ENCODE measurements at regions not wholly inside any gene's neighbourhood (a gene's known extent, or its start where the extent isn't known, plus 50 kb on each side); places are given as distances from the start of the nearest gene placed in this dataset.

GRCh38 chr14:94707494-94707893 is 62.4 kb downstream of the GSC start:
- H3K9me3 ChIP-seq (ENCODE audit: low read depth), result no peaks in the 10 kb centered on the region
- no peaks in the 10 kb centered on the region for H3K4me1 ChIP-seq (ENCODE audit: insufficient read depth)
- WGBS (ENCODE audit: low lambda C conversion rate, missing lambda C conversion rate), result 45% methylated on average over 4 of the region's 4 CpGs
- H3K79me2 ChIP-seq, result no peaks in the 10 kb centered on the region
- no peak overlapping the region for H3K4me2 ChIP-seq
- no peaks in the 10 kb centered on the region for H3K9me2 ChIP-seq (replicated peaks; ENCODE audit: insufficient read depth)
- no peak for TF ChIP-seq CTCF (IDR thresholded peaks at IDR 0.05; ENCODE audit: poor library complexity)
- no peak for TF ChIP-seq EZH2 (IDR thresholded peaks at IDR 0.05; ENCODE audit: borderline replicate concordance)
- no peak for TF ChIP-seq EZH2phosphoT487 (IDR thresholded peaks at IDR 0.05; ENCODE audit: low read depth, severe bottlenecking, unreplicated experiment)
- no peak overlapping the region for H2AFZ ChIP-seq
- no peaks in the 10 kb centered on the region for H3K27me3 ChIP-seq
- H3K4me3 ChIP-seq, result no peak overlapping the region
- no peaks in the 10 kb centered on the region for H4K20me1 ChIP-seq (ENCODE audit: insufficient read depth, poor library complexity, severe bottlenecking)
- no peaks in the 10 kb centered on the region for H3K36me3 ChIP-seq (replicated peaks; ENCODE audit: insufficient read depth, low read depth)
- DNase-seq (ENCODE audit: low spot score), result no peak
- H3K27ac ChIP-seq, result no peak overlapping the region

GRCh38 chr14:94706133-94706532 is 63.8 kb downstream of the GSC start:
- WGBS (ENCODE audit: low lambda C conversion rate, missing lambda C conversion rate), result 81% methylated on average over 6 of the region's 6 CpGs
- TF ChIP-seq EZH2 (IDR thresholded peaks at IDR 0.05; ENCODE audit: borderline replicate concordance), result no peak
- TF ChIP-seq CTCF (IDR thresholded peaks at IDR 0.05; ENCODE audit: poor library complexity), result no peak

GRCh38 chr14:94702629-94703028 is 67.3 kb downstream of the GSC start:
- no peaks in the 10 kb centered on the region for H3K36me3 ChIP-seq (replicated peaks; ENCODE audit: insufficient read depth, low read depth)
- H2AFZ ChIP-seq, result no peak overlapping the region
- H3K79me2 ChIP-seq, result no peaks in the 10 kb centered on the region
- H3K9me3 ChIP-seq (ENCODE audit: low read depth), result no peaks in the 10 kb centered on the region
- H3K27me3 ChIP-seq, result peaks cover 14% of the 10 kb centered on the region
- no peaks in the 10 kb centered on the region for H3K9me2 ChIP-seq (replicated peaks; ENCODE audit: insufficient read depth)
- H4K20me1 ChIP-seq (ENCODE audit: insufficient read depth, poor library complexity, severe bottlenecking), result no peaks in the 10 kb centered on the region
- WGBS (ENCODE audit: low lambda C conversion rate, missing lambda C conversion rate), result 88% methylated on average over 2 of the region's 2 CpGs
- TF ChIP-seq EZH2phosphoT487 (IDR thresholded peaks at IDR 0.05; ENCODE audit: low read depth, severe bottlenecking, unreplicated experiment) (no peak), EZH2 (IDR thresholded peaks at IDR 0.05; ENCODE audit: borderline replicate concordance) (no peak), CTCF (IDR thresholded peaks at IDR 0.05; ENCODE audit: poor library complexity) (no peak)
- no peak overlapping the region for H3K4me2 ChIP-seq
- no peak for DNase-seq (ENCODE audit: low spot score)
- no peak overlapping the region for H3K4me3 ChIP-seq
- H3K27ac ChIP-seq, result no peak overlapping the region
- no peaks in the 10 kb centered on the region for H3K4me1 ChIP-seq (ENCODE audit: insufficient read depth)

More at GRCh38 chr14:94706133-94706532, 63.8 kb downstream of the GSC start:
- no peak for DNase-seq (ENCODE audit: low spot score)
- Histone ChIP-seq H3K27me3 (no peaks in the 10 kb centered on the region), H3K79me2 (no peaks in the 10 kb centered on the region), H3K27ac (no peak overlapping the region), H3K36me3 (replicated peaks; ENCODE audit: insufficient read depth, low read depth) (no peaks in the 10 kb centered on the region), H2AFZ (no peak overlapping the region), H3K4me1 (ENCODE audit: insufficient read depth) (no peaks in the 10 kb centered on the region), H3K9me3 (ENCODE audit: low read depth) (no peaks in the 10 kb centered on the region), H3K9me2 (replicated peaks; ENCODE audit: insufficient read depth) (no peaks in the 10 kb centered on the region), H3K4me2 (no peak overlapping the region), H4K20me1 (ENCODE audit: insufficient read depth, poor library complexity, severe bottlenecking) (no peaks in the 10 kb centered on the region), H3K4me3 (no peak overlapping the region)

- Histone ChIP-seq H3K36me3 (replicated peaks; ENCODE audit: insufficient read depth, low read depth) (no peaks in the 10 kb centered on the region), H2AFZ (no peak overlapping the region), H3K79me2 (no peaks in the 10 kb centered on the region), H4K20me1 (ENCODE audit: insufficient read depth, poor library complexity, severe bottlenecking) (no peaks in the 10 kb centered on the region), H3K9me2 (replicated peaks; ENCODE audit: insufficient read depth) (no peaks in the 10 kb centered on the region), H3K4me1 (ENCODE audit: insufficient read depth) (no peaks in the 10 kb centered on the region), H3K27me3 (peaks cover 14% of the 10 kb centered on the region), H3K27ac (no peak overlapping the region), H3K4me3 (no peak overlapping the region), H3K4me2 (no peak overlapping the region), H3K9me3 (ENCODE audit: low read depth) (no peaks in the 10 kb centered on the region)
- DNase-seq (ENCODE audit: low spot score), result no peak
- WGBS (ENCODE audit: low lambda C conversion rate, missing lambda C conversion rate), result 77% methylated on average over 3 of the region's 3 CpGs
- no peak for TF ChIP-seq CTCF (IDR thresholded peaks at IDR 0.05; ENCODE audit: poor library complexity)
- no peak for TF ChIP-seq EZH2 (IDR thresholded peaks at IDR 0.05; ENCODE audit: borderline replicate concordance)
- TF ChIP-seq EZH2phosphoT487 (IDR thresholded peaks at IDR 0.05; ENCODE audit: low read depth, severe bottlenecking, unreplicated experiment), result no peak
Observed at GRCh38 chr14:94701861-94702370, 68.0 kb downstream of the GSC start.
